Prostate gland (tissue), 2 donors: ENCODE measurements at regions not wholly inside any gene's neighbourhood (a gene's known extent, or its start where the extent isn't known, plus 50 kb on each side); places are given as distances from the start of the nearest gene placed in this dataset.

Experiments used
- CTCF ChIP-seq, 4 experiments: fragments of 200-600 bp in 2 of 4; fragments of 450-650 bp in 2 of 4; sonication (generic) in 2 of 4; IDR thresholded peaks; 1 replicate in 3 of 4; 2 replicates in 1 of 4; pipeline ENCODE4 v1.5.1; 2016 to 2019; ENCODE audit warnings: antibody characterized with exemption in 4 of 4, mild to moderate bottlenecking in 2 of 4, moderate library complexity in 2 of 4
- POLR2A ChIP-seq: fragments of 450-650 bp; IDR thresholded peaks from one replicate; pipeline ENCODE4 v1.6.1; 2016; ENCODE audit warnings: antibody characterized with exemption, mild to moderate bottlenecking
- POLR2AphosphoS5 ChIP-seq: sonication (generic); formaldehyde crosslinking; IDR thresholded peaks from one replicate; pipeline ENCODE4 v1.6.1; 2017; ENCODE audit warnings: antibody characterized with exemption

- TF ChIP-seq POLR2AphosphoS5 (no peak), CTCF (IDR thresholded peaks at IDR 0.05) (no peak), POLR2A (no peak)
These were observed 424.4 kb upstream of the REG3G start for GRCh38 chr2:78601113-78601512.
